GM12874 (cell line): ENCODE measurements at regions not wholly inside any gene's neighbourhood (a gene's known extent, or its start where the extent isn't known, plus 50 kb on each side); places are given as distances from the start of the nearest gene placed in this dataset.

Experiments
- CTCF ChIP-seq: IDR thresholded peaks from 2 replicates; pipeline ENCODE4 v1.5.1; 2011; ENCODE audit warnings: low read depth, mild to moderate bottlenecking, control low read depth, low read length, moderate library complexity; ENCODE audit not compliant: insufficient read depth

GRCh38 chr1:195241066-195241465 lies 1367.2 kb downstream of the KCNT2 start:
- no peak for TF ChIP-seq CTCF

- TF ChIP-seq CTCF = no peak
These were observed 1369.9 kb downstream of the KCNT2 start for GRCh38 chr1:195238313-195238712.

- TF ChIP-seq CTCF = no peak
These were observed 1371.0 kb downstream of the KCNT2 start for GRCh38 chr1:195236991-195237889.

- no peak for TF ChIP-seq CTCF
These were observed 1389.6 kb downstream of the KCNT2 start for GRCh38 chr1:195218428-195219212.

GRCh38 chr1:195202241-195202640 lies 1406.0 kb downstream of the KCNT2 start:
- TF ChIP-seq CTCF = no peak

GRCh38 chr1:195200772-195201171 lies 1407.5 kb downstream of the KCNT2 start:
- no peak for TF ChIP-seq CTCF

GRCh38 chr1:195197116-195197515 lies 1411.1 kb downstream of the KCNT2 start:
- TF ChIP-seq CTCF = no peak
